HepG2 (cell line): ENCODE measurements at regions not wholly inside any gene's neighbourhood (a gene's known extent, or its start where the extent isn't known, plus 50 kb on each side); places are given as distances from the start of the nearest gene placed in this dataset.

ENCODE experiments used
- ATAC-seq: fragments of 200-7000 bp; cut with Tn5 transposase; 3 replicates; pipeline ENCODE4 v1.9.1; 2020; ENCODE audit warnings: mild to moderate bottlenecking, moderate library complexity
- BruUV-seq: library from RNA; stranded (reverse); fragments of 400-500 nt; replicated peaks from 2 replicates; lab custom pipeline; 2021; lab: Mats Ljungman, UMichigan
- CTCF ChIA-PET: fragments of 300-600 bp; formaldehyde crosslinking; extraction: SDS; loops from one replicate; lab custom pipeline; 2021; ENCODE audit warnings: low total read pairs, inconsistent platforms, low intra/inter-chr PET ratio; lab: Yijun Ruan, JAX
- POLR2A ChIA-PET: fragments of 350-600 bp; sonication (Branson Sonifier 250); formaldehyde crosslinking; loops from one replicate; lab custom pipeline; 2020; ENCODE audit warnings: antibody characterized with exemption, inconsistent platforms; lab: Yijun Ruan, JAX
- DNase-seq: peaks from one replicate; pipeline ENCODE4 v3.0.0-alpha.2; 2015; ENCODE audit warnings: low spot score
- FAIRE-seq: peaks from 3 replicates; lab custom pipeline; 2011; peaks lifted over from hg19 to GRCh38; lab: Jason Lieb, UNC
- H2AFZ ChIP-seq: one replicate; pipeline ENCODE4 v1.6.1; 2011; ENCODE audit warnings: low read length, inconsistent platforms
- H3K27ac ChIP-seq: fragments of 300-600 bp; 3 replicates; pipeline ENCODE4 v1.8.0; 2011; ENCODE audit warnings: mixed run types, mild to moderate bottlenecking, mixed read lengths, low read length, inconsistent platforms; ENCODE audit not compliant: insufficient read depth; ENCODE audit errors: extremely low read length
- H3K27me3 ChIP-seq, 2 experiments: fragments of 200-600 bp in 1 of 2; 2 replicates in 1 of 2; 3 replicates in 1 of 2; pipeline versions ENCODE4 v1.6.0 to v1.8.0; 2011; ENCODE audit warnings: low read length in 2 of 2, mild to moderate bottlenecking in 2 of 2, moderate library complexity in 2 of 2, inconsistent platforms in 1 of 2; ENCODE audit not compliant: insufficient read depth in 2 of 2, control insufficient read depth in 1 of 2
- H3K36me3 ChIP-seq, 2 experiments: fragments of 200-600 bp in 1 of 2; replicated peaks in 1 of 2; 2 replicates in 1 of 2; 3 replicates in 1 of 2; pipeline versions ENCODE4 v1.5.1 to v1.8.0; 2011; ENCODE audit warnings: low read length in 2 of 2, inconsistent platforms in 1 of 2; ENCODE audit not compliant: insufficient read depth in 2 of 2, control insufficient read depth in 1 of 2
- H3K4me1 ChIP-seq: 2 replicates; pipeline ENCODE4 v1.5.1; 2012; ENCODE audit warnings: low read length, inconsistent platforms; ENCODE audit not compliant: insufficient read depth
- H3K4me2 ChIP-seq: 2 replicates; pipeline ENCODE4 v1.6.0; 2011; ENCODE audit warnings: low read depth, low read length, inconsistent platforms
- H3K4me3 ChIP-seq, 3 experiments: fragments of 200-600 bp in 1 of 3; sonication (generic), shearing (Covaris generic) in 1 of 3; replicated peaks in 1 of 3; 2 replicates each; pipeline ENCODE4 v1.5.1; 2011 to 2016; ENCODE audit warnings: low read length in 3 of 3, inconsistent platforms in 2 of 3, low read depth in 2 of 3, mild to moderate bottlenecking in 2 of 3, control low read depth in 1 of 3, mixed read lengths in 1 of 3; ENCODE audit not compliant: insufficient read depth in 1 of 3
- H3K79me2 ChIP-seq: one replicate; pipeline ENCODE4 v1.6.1; 2011; ENCODE audit warnings: low read length, inconsistent platforms; ENCODE audit not compliant: insufficient read depth
- H3K9ac ChIP-seq: 2 replicates; pipeline ENCODE4 v1.6.0; 2011; ENCODE audit warnings: mild to moderate bottlenecking, low read depth, low read length, inconsistent platforms; ENCODE audit not compliant: insufficient read depth
- H3K9me3 ChIP-seq: 2 replicates; pipeline ENCODE4 v1.5.1; 2012; ENCODE audit warnings: mild to moderate bottlenecking, low read length
- H4K20me1 ChIP-seq: 2 replicates; pipeline ENCODE4 v1.6.0; 2011; ENCODE audit warnings: inconsistent platforms, mild to moderate bottlenecking, low read length, moderate library complexity; ENCODE audit not compliant: insufficient read depth
- AFF4 ChIP-seq: sonication (generic); formaldehyde crosslinking; IDR thresholded peaks from 2 replicates; pipeline ENCODE4 v1.4.0; 2020; ENCODE audit warnings: missing genetic modification reagents
- CBX2 ChIP-seq, 2 experiments: fragments of 200-600 bp in 1 of 2; sonication (generic); formaldehyde crosslinking in 1 of 2; IDR thresholded peaks; 2 replicates each; pipeline versions ENCODE4 v1.7.0 to v1.8.1; 2018 to 2022; ENCODE audit warnings: low read depth in 2 of 2, low read length in 1 of 2, mild to moderate bottlenecking in 1 of 2, missing genetic modification reagents in 1 of 2
- JUN ChIP-seq: sonication (generic); formaldehyde crosslinking; IDR thresholded peaks from 2 replicates; pipeline ENCODE4 v1.4.0; 2020; ENCODE audit warnings: mild to moderate bottlenecking, missing genetic modification reagents
- NCOR1 ChIP-seq: fragments of 200-600 bp; sonication (generic); IDR thresholded peaks from 2 replicates; pipeline ENCODE4 v1.7.0; 2017; ENCODE audit warnings: antibody characterized with exemption, low read length, borderline replicate concordance
- NFKBIZ ChIP-seq: IDR thresholded peaks from 2 replicates; pipeline ENCODE4 v1.6.1; 2018; ENCODE audit warnings: missing genetic modification reagents, missing compliant biosample characterization
- NR2F1 ChIP-seq, 2 experiments: fragments of 450-650 bp in 1 of 2; formaldehyde crosslinking in 1 of 2; IDR thresholded peaks; 2 replicates each; pipeline versions ENCODE4 v1.5.0 to v1.6.1; 2016 to 2020; ENCODE audit warnings: mild to moderate bottlenecking in 1 of 2, missing compliant biosample characterization in 1 of 2, missing genetic modification reagents in 1 of 2, moderate library complexity in 1 of 2
- PAF1 ChIP-seq: IDR thresholded peaks from 2 replicates; pipeline ENCODE4 v1.6.1; 2016; ENCODE audit warnings: missing genetic modification reagents, missing compliant biosample characterization
- PLRG1 ChIP-seq: fragments of 450-650 bp; conservative IDR thresholded peaks from 2 replicates; pipeline ENCODE4 v1.6.1; 2016
- RELA ChIP-seq: sonication (generic); formaldehyde crosslinking; IDR thresholded peaks from 2 replicates; pipeline ENCODE4 v1.4.0; 2020; ENCODE audit warnings: missing genetic modification reagents
- THAP11 ChIP-seq: IDR thresholded peaks from 2 replicates; pipeline ENCODE4 v1.6.1; 2016; ENCODE audit warnings: missing biosample characterization, missing genetic modification reagents
- THAP9 ChIP-seq: sonication (generic); formaldehyde crosslinking; IDR thresholded peaks from 2 replicates; pipeline ENCODE4; 2020; ENCODE audit warnings: missing genetic modification reagents, mild to moderate bottlenecking, borderline replicate concordance
- ZNF138 ChIP-seq: sonication (generic); formaldehyde crosslinking; IDR thresholded peaks from 2 replicates; pipeline ENCODE4 v1.5.0; 2020; ENCODE audit warnings: mild to moderate bottlenecking, low read depth, missing genetic modification reagents
- ZNF616 ChIP-seq: sonication (generic); formaldehyde crosslinking; IDR thresholded peaks from 2 replicates; pipeline ENCODE4 v1.5.0; 2020; ENCODE audit warnings: low read depth, mild to moderate bottlenecking, missing genetic modification reagents
- ZNF629 ChIP-seq: sonication (generic); formaldehyde crosslinking; conservative IDR thresholded peaks from 2 replicates; pipeline ENCODE4 v1.5.0; 2020; ENCODE audit warnings: missing genetic modification reagents
- ZNF670 ChIP-seq: sonication (generic); formaldehyde crosslinking; IDR thresholded peaks from 2 replicates; pipeline ENCODE4 v1.8.0; 2022; ENCODE audit warnings: mild to moderate bottlenecking, missing genetic modification reagents, borderline replicate concordance
- WGBS: methylation state at CpG from one replicate; pipeline ENCODE4 v1.1.6; 2017; ENCODE audit warnings: low lambda C conversion rate; 5-methylcytosine and 5-hydroxymethylcytosine counted together
- in situ Hi-C: cut with HindIII; loops from 2 replicates; pipeline ENCODE4 v1.10.0; 2017; ENCODE audit warnings: low pct_unique_long_range_greater_than_20kb; ENCODE audit not compliant: extremely low pct_ligation_motif_present
- intact Hi-C: fragments of 100-400 bp; cut with micrococcal nuclease; formaldehyde crosslinking; loops from one replicate; pipeline ENCODE4 v1.10.0; 2022; ENCODE audit not compliant: unreplicated experiment
- TF ChIP-seq, protein P1 (sequence below): sonication (generic); formaldehyde crosslinking; IDR thresholded peaks from 2 replicates; pipeline ENCODE4 v1.5.1; 2020; ENCODE audit warnings: missing genetic modification reagents, mild to moderate bottlenecking, borderline replicate concordance

GRCh38 chr9:82131072-82131471 lies 142.5 kb downstream of the SPATA31D1 start (continued):
- no peak for TF ChIP-seq ZNF629 (CRISPR knock-in tag)
- no peak for TF ChIP-seq THAP9 (CRISPR knock-in tag)
- no peak for TF ChIP-seq PAF1 (CRISPR knock-in tag)
- TF ChIP-seq NFKBIZ (CRISPR knock-in tag), result no peak
- no peak for TF ChIP-seq ZNF616 (CRISPR knock-in tag)
- TF ChIP-seq JUN, result no peak
- no peak for TF ChIP-seq NR2F1 (CRISPR knock-in tag; IDR thresholded peaks at IDR 0.05)
- no peak for TF ChIP-seq CBX2 (IDR thresholded peaks at IDR 0.05; ENCODE audit: low read depth, low read length)
- no peak for TF ChIP-seq CBX2 (CRISPR knock-in tag; IDR thresholded peaks at IDR 0.05; ENCODE audit: low read depth)
- TF ChIP-seq ZNF670, result no peak

- WGBS, result 91% methylated on average over 1 of the region's 1 CpG
- POLR2A ChIA-PET, result no interaction called here
- intact Hi-C loops (no loop called here), in situ Hi-C loops (no loop called here)
- DNase-seq (no peak), ATAC-seq (no peak), FAIRE-seq (no peak)
- no peaks in the 10 kb centered on the region for H3K36me3 ChIP-seq
- H4K20me1 ChIP-seq, result no peaks in the 10 kb centered on the region
- H3K4me2 ChIP-seq, result no peak overlapping the region
- no peak overlapping the region for H3K4me3 ChIP-seq
- H3K9me3 ChIP-seq, result no peaks in the 10 kb centered on the region
- no peak overlapping the region for H3K27ac ChIP-seq
- H3K4me1 ChIP-seq, result no peaks in the 10 kb centered on the region
- BruUV-seq, result no TSS peak
- CTCF ChIA-PET, result no interaction called here
- no peak overlapping the region for H2AFZ ChIP-seq
- H3K9ac ChIP-seq, result no peak overlapping the region
- no peaks in the 10 kb centered on the region for H3K27me3 ChIP-seq
- H3K79me2 ChIP-seq, result no peaks in the 10 kb centered on the region
- TF ChIP-seq RELA (CRISPR knock-in tag), result no peak
- no peak for TF ChIP-seq AFF4 (CRISPR knock-in tag)
- TF ChIP-seq PLRG1, result no peak
- TF ChIP-seq THAP11 (CRISPR knock-in tag), result no peak
- no peak for TF ChIP-seq ZNF138 (CRISPR knock-in tag)
- TF ChIP-seq, protein P1, sequence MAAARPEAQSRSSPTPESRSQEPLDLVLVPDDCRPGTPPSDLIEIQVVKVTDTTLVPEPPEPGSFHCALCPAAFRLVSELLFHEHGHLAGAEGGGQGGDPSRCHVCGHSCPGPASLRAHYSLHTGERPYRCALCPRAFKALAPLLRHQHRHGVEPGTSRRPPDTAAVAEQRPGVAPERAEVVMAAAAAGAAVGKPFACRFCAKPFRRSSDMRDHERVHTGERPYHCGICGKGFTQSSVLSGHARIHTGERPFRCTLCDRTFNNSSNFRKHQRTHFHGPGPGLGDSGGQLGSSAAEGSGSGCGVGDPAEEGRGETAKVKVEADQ (CRISPR knock-in tag), result no peak
- TF ChIP-seq NCOR1, result no peak
These were observed 143.5 kb downstream of the SPATA31D1 start for GRCh38 chr9:82132024-82132423.
